GM10266 (cell line): ENCODE measurements at regions not wholly inside any gene's neighbourhood (a gene's known extent, or its start where the extent isn't known, plus 50 kb on each side); places are given as distances from the start of the nearest gene placed in this dataset.

Experiments used
- DNase-seq: peaks from one replicate; pipeline ENCODE4 v3.0.0; 2012; ENCODE audit errors: extremely low spot score
- TF ChIP-seq, protein P1 (sequence below): IDR thresholded peaks from 2 replicates; pipeline ENCODE4 v1.5.1; 2012; ENCODE audit warnings: mild to moderate bottlenecking, low read depth; ENCODE audit not compliant: control insufficient read depth, insufficient read depth; ENCODE audit errors: missing control alignments

DNA sequence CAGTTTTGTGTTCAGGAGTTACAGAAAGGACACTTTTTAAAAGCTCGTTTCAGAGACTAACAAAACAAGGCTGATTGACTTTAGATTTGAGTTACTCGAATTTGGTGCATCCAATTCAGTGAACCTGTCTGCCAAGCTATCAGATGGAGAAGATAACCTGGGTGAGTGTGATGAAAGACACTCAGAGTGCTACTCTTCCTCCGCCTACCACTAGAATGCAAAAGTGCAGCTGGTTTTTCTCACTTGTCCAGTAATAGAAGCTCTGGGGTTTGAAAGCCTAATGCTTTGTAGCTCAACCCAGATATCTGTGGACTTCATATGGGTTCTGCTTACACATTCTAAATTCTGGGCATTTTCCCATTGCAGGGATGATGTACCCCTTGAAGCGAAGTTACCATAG is 82.8 kb upstream of the NPY start:
- TF ChIP-seq, protein P1, sequence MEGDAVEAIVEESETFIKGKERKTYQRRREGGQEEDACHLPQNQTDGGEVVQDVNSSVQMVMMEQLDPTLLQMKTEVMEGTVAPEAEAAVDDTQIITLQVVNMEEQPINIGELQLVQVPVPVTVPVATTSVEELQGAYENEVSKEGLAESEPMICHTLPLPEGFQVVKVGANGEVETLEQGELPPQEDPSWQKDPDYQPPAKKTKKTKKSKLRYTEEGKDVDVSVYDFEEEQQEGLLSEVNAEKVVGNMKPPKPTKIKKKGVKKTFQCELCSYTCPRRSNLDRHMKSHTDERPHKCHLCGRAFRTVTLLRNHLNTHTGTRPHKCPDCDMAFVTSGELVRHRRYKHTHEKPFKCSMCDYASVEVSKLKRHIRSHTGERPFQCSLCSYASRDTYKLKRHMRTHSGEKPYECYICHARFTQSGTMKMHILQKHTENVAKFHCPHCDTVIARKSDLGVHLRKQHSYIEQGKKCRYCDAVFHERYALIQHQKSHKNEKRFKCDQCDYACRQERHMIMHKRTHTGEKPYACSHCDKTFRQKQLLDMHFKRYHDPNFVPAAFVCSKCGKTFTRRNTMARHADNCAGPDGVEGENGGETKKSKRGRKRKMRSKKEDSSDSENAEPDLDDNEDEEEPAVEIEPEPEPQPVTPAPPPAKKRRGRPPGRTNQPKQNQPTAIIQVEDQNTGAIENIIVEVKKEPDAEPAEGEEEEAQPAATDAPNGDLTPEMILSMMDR, result no peak
- DNase-seq, result no peak

DNA sequence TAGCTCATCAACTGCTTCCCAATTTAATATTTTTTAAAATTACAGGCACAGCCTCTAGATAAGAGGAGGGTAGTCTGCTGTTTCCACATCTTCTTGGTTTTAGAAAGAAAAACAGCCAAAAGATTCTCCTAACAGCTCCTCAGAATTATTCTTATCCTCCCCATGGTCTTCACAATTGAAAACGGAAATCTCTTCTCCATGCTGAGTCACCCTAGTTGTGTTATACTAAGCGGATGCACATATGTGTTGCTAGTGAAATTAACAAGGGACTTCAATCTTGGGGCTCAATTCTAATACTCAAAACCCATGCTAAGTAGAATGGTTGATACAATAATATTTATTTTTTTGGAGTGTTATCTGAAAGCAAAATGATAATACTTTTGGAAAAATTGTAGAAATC is 71.9 kb upstream of the NPY start:
- no peak for DNase-seq
- TF ChIP-seq, protein P1, result no peak

DNA sequence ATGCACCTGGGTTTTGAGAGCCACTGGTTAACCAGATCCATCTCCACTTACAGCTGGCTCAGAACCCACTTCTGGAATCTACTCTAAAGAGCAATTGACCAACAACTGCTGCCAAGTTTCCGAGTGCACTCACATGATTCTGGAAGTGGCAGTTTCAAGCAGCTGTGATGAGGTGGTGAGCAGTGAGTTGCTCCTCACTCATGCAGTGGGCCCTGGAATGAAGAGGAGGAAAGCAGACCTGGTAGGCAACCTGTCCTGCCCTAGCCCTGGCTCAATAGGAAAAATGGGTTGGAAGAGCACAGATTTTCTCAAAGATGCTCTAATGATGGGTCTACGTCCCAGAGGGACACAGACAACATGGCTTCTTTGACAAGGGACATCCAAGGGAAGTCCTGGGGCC is 70.7 kb upstream of the NPY start:
- no peak for DNase-seq
- TF ChIP-seq, protein P1, result no peak

DNA sequence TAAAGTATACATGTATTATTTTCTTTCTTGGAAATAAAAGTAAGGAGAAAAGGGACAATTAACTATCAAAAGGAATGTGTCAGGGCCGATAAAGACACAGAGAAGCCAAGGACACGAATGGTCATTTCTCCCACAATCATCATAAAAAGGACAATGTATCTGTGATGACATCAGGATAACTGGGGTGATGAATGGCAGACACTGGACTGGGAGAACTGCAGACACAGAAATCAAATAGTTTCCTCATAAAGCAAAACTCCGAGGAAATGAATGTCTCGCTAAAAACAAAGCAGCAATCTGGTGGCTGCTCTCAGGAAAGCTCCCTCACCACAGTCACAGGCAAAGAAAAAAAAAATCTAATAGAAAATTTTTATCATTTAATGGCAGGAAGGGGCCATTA is 69.3 kb upstream of the NPY start:
- TF ChIP-seq, protein P1, result no peak
- DNase-seq, result no peak

DNA sequence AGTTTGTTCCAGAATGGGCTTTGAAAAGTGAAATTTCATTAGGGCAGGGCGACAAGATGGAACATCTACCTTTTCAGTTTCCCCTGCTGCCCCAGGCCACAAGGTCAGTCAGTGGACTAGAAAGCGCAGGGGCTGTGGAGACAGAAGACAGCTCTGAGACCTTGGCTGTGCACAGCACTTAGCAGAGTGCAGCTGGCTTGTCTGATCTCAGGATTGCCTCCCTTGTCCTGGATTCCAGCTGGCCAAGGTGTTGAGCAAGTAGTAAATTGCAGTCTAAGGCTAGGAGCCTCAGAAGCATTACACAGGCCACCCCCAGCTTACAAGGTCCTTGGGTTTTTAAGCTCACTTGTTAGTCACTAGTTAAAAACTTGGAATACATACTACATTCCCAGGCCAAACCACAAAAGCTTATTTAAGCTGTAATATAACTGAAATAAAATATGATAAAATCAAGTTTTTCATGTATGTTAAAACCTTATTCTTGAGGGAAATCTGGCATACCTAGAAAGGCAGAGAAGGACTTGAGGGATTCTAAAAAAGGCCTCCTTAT is 67.3 kb upstream of the NPY start:
- DNase-seq, result no peak
- TF ChIP-seq, protein P1, result no peak

DNA sequence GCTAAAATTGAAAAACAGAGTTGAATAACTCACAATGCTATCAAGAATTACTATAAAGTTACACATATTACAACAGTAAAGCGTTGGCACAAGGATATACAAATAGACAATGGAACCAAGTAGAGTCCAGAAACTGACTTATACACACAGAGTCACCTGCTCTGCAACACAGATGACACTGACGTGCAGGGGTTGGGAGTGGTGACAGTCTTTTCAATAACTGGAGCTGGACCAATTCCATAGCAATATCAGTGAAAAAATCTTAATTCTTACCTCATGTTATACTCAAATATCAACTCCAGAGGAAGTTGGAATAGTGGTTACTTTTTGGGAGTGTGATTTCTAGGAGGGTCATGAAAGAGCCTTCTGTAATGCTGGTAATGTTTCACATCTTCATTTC is 62.5 kb upstream of the NPY start:
- no peak for DNase-seq
- TF ChIP-seq, protein P1, result no peak

DNA sequence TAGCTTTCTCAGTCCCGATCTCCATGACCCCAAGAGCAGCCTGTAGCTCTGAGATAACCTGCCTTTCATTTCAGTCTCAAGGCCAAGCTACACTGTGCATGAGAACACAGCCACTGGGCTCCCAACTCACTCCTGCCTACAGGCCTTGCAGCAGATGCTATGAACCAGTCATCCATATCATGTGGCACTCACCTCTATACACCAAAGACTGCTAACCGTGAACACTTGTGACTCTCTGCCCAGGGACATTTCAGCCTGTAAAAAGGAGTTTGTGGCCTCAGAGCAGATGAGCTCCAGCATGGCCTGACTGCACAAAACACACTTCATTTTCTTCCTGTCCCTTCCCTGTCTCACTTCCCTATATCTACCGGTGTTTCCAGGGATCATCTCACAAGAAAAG is 56.9 kb upstream of the NPY start:
- TF ChIP-seq, protein P1, result no peak

More for the DNA sequence above, 56.9 kb upstream of the NPY start:
- DNase-seq, result no peak
